NK-92 (cell line): ENCODE measurements at regions not wholly inside any gene's neighbourhood (a gene's known extent, or its start where the extent isn't known, plus 50 kb on each side); places are given as distances from the start of the nearest gene placed in this dataset.
"Not testable (repeated sequence)": the region's sequence is repeated elsewhere in the genome, so short reads cannot be mapped to it uniquely, and the experiment has no call there.

Experiments
- DNase-seq: peaks from one replicate; lab custom pipeline; 2025; ENCODE audit not compliant: unreplicated experiment; lab: John Stamatoyannopoulos, UW

DNA sequence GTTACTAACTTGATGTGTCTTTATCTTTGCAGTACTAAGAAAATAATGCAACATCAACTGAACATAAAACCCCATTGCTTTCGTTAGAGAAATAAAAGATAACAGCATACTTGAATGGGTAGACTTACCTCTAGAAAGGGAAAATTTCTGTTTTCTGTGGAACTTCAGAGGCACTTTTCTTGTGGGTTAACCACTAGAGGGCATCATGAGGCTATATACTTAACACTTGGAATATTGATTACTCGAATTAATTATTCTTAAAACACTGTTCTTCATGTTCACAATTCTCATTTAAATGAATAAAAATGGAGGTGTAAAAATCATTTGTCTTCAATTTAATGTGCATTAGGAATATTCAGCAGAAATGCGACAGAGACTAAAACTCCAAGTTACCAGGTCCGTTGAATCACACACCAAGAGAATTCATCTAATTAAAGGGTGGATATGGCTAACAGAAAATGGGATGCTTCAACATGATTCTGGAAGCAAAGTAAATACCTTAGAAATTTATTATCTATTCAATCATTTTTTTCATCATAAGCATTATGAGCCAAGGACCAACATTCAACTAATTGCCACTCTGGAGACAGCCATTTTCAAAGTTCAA lies 330.8 kb upstream of the PREP start:
- DNase-seq = no peak

DNA sequence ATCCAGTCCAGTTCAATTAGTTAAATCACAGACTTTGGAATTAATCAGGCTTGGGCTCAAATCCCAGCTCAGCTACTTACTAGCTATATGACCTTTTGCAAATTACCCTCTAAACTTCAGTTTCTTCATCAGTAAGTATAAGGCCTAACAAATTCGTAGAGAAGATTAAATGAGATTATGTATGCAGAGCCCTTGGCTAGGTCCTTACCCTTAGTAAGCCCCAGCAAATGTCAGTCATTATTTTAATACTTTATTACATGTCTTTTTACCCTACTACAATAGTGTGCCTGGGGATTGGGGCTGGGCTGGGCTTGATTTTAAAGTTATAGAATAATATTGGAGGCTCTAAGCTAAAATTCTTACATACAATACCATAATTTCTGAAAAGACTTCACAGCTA lies 326.1 kb upstream of the PREP start:
- no peak for DNase-seq

DNA sequence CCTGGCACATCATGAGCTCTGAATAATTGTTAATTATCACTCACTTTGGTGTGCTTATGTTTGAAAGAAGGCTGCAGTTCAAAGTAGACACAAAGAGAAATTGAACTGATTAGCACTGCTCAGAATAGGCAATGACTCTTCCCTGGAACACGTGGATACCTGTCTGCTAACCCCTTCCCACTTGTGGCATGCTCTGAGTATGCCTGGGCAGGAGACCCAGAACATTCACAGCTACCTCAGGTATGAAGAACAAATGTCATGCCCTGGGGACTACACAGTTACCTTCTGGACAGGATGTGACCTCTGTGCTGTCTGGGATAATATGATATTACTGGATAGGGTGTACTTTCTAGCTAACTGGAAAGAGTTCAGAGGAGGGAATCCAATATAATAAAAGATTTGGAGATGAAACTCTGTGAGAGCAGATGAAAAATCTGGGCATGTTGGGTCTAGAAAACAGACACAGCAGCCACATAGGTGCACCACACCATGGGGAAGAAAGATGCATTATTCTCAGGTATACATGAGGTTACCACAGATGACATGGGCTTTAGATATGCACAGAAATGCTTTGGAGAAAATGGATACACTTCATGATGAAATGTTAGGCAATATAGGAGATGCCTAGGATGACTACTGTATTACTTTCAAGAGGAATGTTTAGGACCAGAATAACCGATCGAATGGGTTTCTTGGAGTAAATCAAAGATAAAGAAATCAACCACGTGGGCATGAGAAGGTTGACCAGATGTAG lies 324.2 kb upstream of the PREP start:
- no peak for DNase-seq

DNA sequence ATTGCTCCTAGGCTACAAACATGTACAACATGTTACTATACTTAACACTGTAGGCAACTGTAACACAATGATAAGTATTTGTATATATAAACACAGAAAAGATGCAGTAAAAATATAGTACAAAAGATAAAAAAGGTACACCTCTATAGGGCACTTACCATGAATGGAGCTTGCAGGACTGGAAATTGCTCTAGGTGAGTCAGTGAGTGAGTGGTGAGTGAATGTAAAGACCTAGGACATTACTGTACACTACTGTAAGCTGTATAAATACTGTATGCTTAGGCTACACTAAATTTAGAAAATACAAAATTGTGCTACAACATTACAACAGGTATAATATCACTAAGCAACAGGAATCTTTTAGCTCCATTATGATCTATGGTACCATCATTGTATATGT lies 312.0 kb upstream of the PREP start:
- no peak for DNase-seq

DNA sequence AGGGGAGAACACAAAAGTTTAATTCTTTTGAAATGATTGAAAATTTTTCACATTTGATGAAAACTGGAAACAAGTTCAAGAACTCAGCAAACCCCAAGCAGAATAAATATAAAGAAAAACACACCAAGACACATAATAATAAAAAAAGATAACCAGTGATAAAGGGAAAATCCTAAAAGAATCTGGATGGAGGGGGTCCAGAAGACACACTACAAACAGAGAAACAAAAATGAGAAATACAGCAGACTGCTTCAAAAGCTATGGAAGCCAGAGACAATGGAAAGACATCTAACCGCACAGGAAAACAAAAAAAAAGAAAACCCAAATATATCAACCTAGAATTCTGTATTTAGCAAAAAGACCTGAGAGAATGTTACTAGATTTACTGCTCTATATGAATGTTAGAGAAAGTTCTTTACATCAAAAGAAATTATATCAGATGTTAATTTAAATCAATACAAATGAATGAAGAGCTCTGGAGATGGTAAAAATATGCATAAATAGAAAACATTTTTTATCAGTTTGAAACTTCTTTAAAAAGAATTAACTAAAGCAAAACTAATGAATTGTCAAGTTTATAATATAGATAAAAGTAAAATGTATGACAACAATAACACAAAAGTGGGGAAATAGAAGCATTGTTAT lies 310.7 kb upstream of the PREP start:
- no peak for DNase-seq

DNA sequence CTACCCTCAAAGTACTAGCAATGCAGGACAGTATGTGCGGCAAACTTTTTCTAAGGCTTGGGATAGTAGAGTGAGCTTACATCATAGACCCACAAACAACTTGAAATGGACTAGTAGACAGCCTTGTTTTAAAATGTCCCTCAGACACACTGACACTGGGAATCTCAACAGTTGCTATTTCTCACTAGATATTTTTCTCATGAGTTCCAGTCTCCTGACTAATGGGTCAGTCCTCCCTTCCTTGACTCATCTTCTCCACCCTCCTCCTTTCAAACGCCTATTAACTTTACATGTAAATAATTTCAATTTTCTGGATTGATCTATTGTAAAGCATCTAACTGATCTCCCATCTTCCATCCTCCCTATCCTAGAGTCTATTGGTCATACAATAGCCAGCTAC lies 308.3 kb upstream of the PREP start:
- DNase-seq = no peak

DNA sequence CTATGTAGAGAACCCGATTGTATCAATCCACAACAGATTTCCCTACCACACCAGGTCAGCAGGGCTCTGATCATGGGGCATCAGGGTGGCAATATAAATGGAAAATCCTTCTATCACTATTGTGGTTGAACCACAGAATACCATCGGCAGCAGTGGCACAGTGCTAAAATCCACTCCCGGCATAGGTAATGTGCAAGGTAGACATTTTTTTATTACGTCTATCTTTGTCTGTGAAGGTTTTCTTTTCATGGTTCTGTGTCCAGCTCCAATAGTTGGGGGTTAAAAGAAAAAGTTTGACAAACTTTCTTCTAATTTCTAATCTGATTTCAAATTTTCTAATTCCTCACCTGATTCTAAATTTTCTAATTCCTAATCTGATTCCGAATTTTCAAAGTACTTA lies 302.7 kb upstream of the PREP start:
- DNase-seq = no peak

DNA sequence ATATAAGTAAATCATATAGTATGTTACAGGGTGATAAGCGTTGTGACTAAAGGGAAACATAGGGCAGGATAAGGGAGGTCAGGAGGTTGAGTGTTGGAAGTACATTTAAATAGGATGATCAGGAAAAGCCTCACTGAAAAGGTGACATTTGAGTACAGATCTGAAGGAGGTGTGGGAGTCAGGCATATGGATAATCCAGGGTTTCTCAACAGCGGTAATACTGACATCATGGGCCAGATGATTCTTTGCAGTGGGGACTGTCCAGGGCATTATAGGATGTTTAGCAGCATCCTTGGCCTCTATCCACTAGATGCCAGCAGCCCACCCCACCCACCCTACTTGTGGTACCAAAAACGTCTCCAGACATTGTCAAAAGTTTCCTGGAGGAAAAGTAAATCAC lies 292.6 kb upstream of the PREP start:
- no peak for DNase-seq

DNA sequence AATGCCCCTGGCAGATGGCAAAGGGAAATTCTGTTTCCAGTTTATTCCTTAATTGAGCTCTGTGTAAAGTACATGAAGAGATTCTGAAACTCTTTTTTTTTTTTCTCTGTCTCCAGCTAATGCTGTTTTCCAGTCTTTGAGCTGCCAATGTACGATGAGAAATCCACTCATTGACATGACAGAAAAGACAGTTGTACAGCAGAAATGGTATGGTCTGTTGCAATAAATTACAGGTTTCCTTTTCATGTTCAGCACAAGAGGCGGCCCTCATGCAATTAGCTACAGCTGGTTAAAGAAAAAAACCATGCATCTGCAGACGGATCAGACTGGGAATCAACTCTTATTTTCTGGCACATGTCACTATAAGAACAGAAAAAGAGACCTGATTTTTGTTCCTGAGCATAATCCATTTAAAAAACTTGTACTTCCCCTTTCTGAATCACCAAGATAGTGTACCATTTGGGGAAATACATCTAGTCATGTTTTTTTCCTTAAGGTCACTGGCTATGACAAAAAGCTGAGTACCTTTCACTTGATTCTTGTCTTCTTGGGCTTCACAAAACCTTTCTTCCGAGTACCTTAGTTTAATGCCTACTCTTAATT lies 289.8 kb upstream of the PREP start:
- no peak for DNase-seq

DNA sequence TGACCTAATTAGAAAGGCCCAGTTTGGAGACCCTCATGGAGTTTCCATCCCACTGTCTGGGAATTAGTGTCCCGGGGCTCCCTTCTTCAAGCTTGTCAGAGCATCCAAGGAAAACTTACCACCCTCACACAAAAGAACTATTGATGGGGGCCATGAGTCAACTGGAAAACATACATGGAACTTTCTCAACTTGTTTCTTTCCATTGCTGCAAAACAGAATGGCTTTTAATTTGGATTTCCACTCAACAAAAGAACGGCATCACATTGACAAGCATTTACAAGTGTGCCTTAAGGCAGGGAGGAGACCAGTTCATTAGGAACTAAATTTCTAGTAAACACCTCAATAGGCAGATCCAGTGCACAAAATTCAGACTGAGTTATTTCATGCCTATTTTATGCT lies 289.1 kb upstream of the PREP start:
- DNase-seq = no peak

DNA sequence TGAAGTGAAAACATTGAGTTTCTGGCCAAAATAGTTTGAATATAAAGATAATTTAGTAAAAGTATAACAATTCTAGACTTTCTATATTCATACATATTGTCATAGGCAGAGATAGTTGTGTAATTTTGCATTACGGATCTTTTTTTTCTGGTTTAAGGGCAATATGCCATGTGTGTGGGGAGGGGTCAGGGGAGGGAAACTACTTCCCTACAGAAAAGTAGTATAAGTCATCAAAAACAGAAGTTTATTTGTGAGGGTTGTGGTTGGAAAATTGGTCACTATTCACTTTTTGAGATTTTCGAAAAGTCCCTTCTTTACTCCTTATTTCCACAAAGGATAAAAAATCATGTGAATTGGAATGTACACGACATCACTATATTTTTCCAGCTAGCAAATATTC lies 288.2 kb upstream of the PREP start:
- no peak for DNase-seq

DNA sequence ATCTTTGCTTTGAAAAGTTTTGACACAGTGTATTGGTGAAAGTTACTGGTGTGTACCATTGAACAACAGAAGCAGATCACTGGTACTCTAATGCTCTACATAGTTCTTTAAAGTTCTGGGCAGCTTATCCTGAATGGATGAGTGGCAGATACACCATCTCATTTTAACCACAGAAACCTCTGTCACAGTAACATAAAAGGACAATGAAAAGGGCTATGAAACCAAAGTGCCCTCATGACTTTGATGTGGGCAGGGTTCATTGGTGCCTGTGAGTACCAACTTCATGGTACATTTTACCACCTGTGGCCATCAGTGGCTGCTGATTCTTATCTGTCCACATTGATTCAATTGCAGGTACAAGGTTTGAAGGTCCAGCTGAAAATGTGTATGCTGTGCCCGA lies 285.7 kb upstream of the PREP start:
- DNase-seq = no peak

DNA sequence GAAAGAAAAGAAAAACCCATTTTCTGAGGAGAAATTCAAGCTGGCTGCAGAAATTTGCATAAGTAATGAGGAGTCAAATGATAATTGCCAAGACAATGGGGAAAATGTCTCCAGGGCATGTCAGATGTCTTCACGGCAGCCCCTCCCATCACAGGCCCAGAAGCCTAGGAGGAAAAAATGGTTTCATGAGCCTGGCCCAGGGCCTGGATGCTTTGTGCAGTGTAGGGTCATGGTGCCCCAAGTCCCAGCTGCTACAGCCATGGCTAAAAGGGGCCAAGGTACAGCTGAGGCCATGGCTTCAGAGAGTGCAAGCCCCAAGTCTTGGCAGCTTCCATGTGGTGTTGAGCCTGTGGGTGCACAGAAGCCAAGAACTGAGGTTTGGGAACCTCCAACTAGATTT lies 283.9 kb upstream of the PREP start:
- DNase-seq = not testable (repeated sequence)

DNA sequence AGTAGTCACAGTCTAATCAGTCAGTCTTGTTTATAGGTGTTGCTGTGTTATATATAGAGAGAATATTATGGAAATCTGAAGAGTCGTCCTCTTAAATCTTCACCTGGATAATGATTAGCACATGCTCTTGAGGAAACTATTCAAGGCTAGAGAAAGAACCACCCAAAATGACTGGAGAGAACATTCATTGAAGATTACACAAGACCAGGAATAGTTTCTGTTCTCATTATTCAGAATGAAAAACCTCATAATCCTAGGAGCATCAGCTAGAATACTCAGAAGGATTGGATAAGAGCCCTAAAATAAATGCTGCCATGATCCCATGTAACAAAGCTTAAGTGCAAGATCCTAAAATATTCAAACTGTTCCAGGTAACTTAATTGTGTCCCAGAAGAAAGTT lies 278.2 kb upstream of the PREP start:
- DNase-seq = no peak

DNA sequence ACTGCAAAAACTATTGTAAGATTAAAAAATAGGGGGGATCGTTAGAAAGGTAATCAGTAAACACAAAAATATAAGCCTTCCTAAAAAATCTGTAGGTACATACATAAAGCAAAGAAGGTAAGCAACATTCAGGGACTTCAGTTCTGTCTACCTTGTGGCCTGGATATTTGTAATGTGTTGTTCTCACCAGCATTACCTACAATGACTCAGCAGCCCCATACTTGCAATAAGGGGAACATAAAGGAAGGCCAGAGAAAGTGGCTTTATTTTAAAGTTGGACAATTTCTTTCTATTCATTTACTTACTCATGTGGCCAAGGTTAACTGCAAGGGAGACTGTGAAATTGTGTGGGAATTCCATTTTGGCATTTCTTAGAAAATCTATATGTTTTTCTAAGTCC lies 277.2 kb upstream of the PREP start:
- no peak for DNase-seq

DNA sequence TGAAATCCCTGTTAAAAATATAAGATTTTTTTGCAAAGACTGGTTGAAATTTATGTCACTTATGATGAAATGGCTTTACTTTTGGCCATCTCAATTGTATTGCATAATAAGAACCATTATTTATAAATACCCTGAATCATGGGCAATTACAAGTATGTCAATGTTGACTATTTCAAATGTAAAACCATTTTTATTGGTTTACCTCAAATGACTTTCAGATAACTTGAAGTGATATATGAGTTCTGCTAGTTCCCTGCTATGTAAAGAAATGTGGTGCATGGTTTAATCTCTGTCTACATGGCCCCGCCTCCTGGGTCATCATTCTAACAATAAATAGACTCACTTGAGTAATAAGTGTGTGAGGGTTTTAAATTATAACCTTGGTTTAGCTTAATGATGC lies 275.6 kb upstream of the PREP start:
- no peak for DNase-seq

DNA sequence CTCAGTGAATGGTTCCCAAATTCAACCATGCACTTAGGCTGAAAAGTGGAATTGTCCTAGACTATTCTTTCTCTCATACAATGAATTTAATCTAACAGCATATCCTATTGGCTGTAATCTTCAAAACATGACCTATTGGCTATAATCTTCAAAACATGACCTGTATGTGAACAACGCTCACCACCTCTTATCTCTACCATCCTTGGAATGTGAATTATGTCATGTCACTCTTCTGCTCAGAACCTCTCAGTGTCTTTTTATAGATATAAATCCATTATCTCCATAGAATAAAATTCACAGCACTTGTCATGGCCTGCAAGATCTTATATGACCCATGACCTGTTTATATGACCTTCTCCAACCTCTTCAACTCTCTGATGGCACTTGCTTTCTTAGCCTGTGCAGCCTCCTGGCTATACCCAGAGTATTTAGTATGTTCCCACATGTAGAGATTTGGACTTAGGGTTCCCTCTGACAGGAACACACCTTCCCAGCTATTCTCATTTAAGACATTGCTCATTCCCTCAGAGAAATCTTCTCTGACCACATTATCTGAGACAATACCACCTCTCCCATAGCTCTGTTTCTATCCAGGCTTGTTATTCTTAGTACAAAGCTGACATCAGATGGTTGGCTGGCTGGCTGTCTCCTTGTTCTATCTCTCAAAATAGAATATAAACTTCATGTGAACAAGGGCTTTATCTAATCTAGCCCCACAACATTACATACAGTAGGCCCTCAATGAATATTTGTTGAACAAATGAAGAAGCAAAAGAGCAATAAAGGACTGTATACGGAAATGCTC lies 275.0 kb upstream of the PREP start:
- DNase-seq = no peak

DNA sequence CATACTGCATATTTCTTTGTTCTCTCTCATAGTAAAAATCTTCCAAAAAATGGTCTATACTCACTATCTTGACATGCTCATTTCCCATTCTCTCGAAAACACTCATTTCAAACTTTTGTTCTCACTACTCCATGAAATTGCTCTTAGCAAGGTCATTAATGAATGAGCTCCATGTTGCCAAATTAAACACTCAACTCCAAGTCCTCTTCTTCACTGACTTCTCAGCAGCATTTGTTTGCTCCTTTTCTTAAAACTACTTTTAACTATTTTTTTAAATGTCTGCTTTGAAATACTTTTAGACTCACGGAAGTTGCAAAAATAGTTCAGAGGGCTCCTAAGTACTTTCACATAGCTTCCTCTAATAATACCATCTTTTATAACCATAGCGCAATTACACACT lies 274.0 kb upstream of the PREP start:
- DNase-seq = no peak

DNA sequence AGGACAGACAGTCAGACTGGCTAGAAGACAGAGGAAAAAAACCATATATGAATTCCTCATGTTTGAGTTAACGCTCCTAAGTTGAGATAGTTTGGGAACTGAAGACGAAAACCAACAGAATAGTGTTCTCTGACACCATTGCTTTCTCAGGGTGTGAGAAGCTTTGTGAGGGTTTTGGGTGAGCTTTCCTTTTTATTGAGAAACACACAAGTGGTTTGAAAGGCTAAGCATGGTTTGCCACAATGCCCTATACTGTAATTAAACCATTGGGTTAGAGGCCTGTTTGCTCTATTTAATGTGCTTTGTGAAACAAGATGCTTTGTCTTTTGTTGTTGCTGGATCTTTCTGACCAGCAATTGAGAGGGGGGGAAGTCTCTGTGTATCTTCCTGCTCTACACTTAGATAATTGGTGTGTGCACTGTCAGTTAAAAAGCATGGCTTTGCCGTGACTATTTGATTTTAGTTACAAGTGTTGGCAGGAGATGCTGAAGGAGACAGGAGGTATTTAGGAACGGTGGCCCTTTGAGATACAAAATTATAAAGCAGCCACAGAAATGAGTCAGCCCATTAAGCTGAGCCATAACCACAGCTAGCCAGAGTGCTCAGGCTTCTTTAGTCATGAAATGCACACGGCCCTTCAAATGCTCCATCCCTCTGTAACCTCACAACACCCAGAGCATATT lies 273.0 kb upstream of the PREP start:
- DNase-seq = no peak

DNA sequence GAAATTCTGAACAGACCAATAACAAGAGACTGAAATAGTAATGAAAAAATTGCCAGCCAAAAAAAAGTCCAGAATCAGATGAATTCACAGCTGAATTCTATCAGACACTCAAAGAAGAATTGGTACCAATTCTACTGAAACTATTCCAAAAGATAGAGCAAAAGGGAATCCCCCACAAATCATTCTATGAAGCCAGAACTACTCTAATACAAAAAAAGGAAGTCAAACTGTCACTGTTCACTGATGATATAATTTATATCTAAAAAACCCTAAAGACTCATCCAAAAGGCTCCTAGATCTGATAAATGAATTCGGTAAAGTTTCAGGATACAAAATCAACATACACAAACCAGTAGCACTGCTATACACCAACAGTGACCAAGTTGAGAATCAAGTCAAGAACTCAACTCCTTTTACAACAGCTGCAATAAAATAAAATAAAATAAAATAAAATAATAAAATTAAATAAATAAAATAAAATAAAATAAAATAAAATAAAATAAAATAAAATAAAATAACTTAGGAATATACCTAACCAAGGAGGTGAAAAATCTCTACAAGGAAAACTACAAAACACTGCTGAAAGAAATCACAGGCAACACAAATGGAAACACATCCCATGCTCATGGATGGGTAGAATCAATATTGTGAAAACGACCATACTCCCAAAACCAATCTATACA lies 270.1 kb upstream of the PREP start:
- not testable (repeated sequence) for DNase-seq
